Duodenal mucosa (tissue), 2 donors: ENCODE measurements at regions not wholly inside any gene's neighbourhood (a gene's known extent, or its start where the extent isn't known, plus 50 kb on each side); places are given as distances from the start of the nearest gene placed in this dataset.

Source experiments
- H3K27ac ChIP-seq: one replicate; pipeline ENCODE4 v1.7.0; 2013; ENCODE audit warnings: low read depth, low read length
- H3K27me3 ChIP-seq, 2 donors: one replicate each; pipeline ENCODE4 v1.7.0; 2013; ENCODE audit warnings: low read length in 2 of 2, control low read depth in 1 of 2; ENCODE audit not compliant: insufficient read depth in 2 of 2, control insufficient read depth in 1 of 2
- H3K36me3 ChIP-seq, 2 donors: one replicate each; pipeline ENCODE4 v1.7.0; 2013; ENCODE audit warnings: low read length in 2 of 2, control low read depth in 1 of 2; ENCODE audit not compliant: insufficient read depth in 2 of 2, control insufficient read depth in 1 of 2
- H3K4me1 ChIP-seq, 2 donors: one replicate each; pipeline ENCODE4 v1.7.0; 2013; ENCODE audit warnings: low read length in 2 of 2, control low read depth in 1 of 2; ENCODE audit not compliant: insufficient read depth in 2 of 2, control insufficient read depth in 1 of 2
- H3K4me3 ChIP-seq, 2 donors: one replicate each; pipeline ENCODE4 v1.7.0; 2013; ENCODE audit warnings: low read length in 2 of 2, low read depth in 1 of 2
- H3K9ac ChIP-seq, 2 donors: one replicate each; pipeline ENCODE4 v1.7.0; 2013; ENCODE audit warnings: low read length in 2 of 2, low read depth in 1 of 2
- H3K9me3 ChIP-seq, 2 donors: one replicate each; pipeline ENCODE4 v1.7.0; 2013; ENCODE audit warnings: low read length in 2 of 2, control low read depth in 1 of 2; ENCODE audit not compliant: control insufficient read depth in 1 of 2

- no peaks in the 10 kb centered on the region for H3K27me3 ChIP-seq
- no peak overlapping the region for H3K4me3 ChIP-seq
- peaks cover 3 to 4% of the 10 kb centered on the region in 2 donors for H3K9me3 ChIP-seq
- H3K27ac ChIP-seq: no peak overlapping the region
- no peaks in the 10 kb centered on the region for H3K4me1 ChIP-seq
- no peak overlapping the region for H3K9ac ChIP-seq
- H3K36me3 ChIP-seq: no peaks in the 10 kb centered on the region
Observed at GRCh38 chr4:32503241-32503640, 1783.1 kb downstream of the PCDH7 start.

DNA sequence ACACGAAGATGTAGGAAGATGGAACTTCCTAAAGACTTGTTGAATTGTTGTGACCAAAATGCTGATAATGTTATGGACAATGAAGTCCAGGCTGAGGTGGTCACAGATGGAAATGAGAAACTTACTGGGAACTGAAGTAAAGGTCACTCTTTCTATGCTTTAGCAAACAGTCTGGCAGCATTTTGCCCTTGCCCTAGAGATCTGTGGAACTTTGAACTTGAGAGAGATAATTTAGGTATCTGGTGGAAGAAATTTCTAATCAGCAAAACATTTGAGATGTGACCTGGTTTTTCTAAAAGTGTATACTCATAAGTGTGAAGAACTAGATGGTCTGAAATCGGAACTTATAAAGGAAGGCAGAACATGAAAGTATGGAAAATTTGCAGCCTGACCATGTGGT is 1785.9 kb downstream of the PCDH7 start:
- Histone ChIP-seq H3K9ac (no peak overlapping the region), H3K27me3 (no peaks in the 10 kb centered on the region), H3K27ac (no peak overlapping the region), H3K9me3 (peaks cover 0 to 3% of the 10 kb centered on the region in 2 donors), H3K4me1 (no peaks in the 10 kb centered on the region), H3K36me3 (no peaks in the 10 kb centered on the region), H3K4me3 (no peak overlapping the region)

DNA sequence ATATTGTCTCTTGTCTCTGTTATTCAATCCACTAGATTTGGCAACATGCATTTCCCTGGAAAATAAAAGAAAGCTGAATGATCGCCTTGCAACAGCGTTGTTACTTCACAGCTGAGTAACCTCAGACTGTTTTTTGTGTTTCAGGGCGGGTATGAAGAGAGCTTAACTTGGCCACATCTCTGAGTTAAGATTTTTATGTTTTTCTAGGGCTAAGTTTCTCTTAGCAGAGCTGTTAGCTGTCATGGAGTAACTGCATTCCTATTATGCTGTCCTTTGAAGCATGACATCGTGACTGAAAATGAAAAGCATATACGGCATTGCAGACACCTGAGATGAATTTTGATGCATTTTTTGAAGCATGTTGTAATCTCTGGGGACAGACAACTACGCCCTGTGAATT is 1798.9 kb downstream of the PCDH7 start:
- H3K9me3 ChIP-seq: peaks cover 0 to 4% of the 10 kb centered on the region in 2 donors
- no peak overlapping the region for H3K27ac ChIP-seq
- no peaks in the 10 kb centered on the region for H3K36me3 ChIP-seq
- no peak overlapping the region for H3K4me3 ChIP-seq
- H3K27me3 ChIP-seq: no peaks in the 10 kb centered on the region
- no peaks in the 10 kb centered on the region for H3K4me1 ChIP-seq
- H3K9ac ChIP-seq: no peak overlapping the region

DNA sequence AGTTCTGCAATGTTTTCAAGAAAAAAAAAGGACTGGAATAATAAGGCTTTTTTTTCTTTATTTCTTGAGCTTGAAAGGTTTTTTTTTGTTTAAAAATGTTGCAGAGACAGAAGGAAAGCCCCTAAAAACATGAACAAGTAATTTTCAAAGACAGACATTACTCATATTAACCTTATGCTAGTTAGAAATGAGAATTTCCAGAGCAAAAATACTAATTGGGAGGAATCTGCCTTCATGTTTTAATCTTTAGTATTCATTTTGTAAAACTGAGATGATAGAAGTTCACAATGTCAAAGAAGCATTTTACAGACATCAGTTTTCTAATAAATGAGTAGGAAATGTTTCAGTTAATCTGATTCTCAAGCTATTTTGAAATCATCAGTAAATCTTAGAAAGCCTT is 1805.3 kb downstream of the PCDH7 start:
- no peaks in the 10 kb centered on the region for H3K36me3 ChIP-seq
- peaks cover 0 to 3% of the 10 kb centered on the region in 2 donors for H3K9me3 ChIP-seq
- no peak overlapping the region for H3K27ac ChIP-seq
- no peaks in the 10 kb centered on the region for H3K27me3 ChIP-seq
- H3K4me3 ChIP-seq: no peak overlapping the region
- H3K9ac ChIP-seq: no peak overlapping the region
- H3K4me1 ChIP-seq: no peaks in the 10 kb centered on the region

DNA sequence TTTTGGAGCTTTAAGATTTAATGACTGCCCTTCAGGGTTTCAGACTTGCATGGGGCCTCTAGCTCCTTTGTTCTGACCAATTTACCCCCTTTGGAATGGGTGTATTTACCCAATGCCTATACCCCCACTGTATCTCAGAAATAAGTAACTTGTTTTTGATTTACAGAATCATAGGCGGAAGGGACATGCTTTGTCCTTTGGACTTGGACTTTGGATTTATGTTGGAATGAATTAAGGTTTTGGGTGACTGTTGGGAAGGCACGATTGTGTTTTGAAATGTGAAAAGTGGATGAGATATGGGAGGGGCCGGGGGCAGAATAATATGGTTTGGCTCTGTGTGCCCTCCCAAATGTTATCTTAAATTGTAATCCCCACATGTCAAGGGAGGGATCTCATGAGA is 1824.7 kb downstream of the PCDH7 start:
- Histone ChIP-seq H3K27me3 (no peaks in the 10 kb centered on the region), H3K27ac (no peak overlapping the region), H3K4me3 (no peak overlapping the region), H3K9me3 (peaks cover 0 to 6% of the 10 kb centered on the region in 2 donors), H3K4me1 (no peaks in the 10 kb centered on the region), H3K36me3 (no peaks in the 10 kb centered on the region), H3K9ac (no peak overlapping the region)

- H3K36me3 ChIP-seq: no peaks in the 10 kb centered on the region
- no peak overlapping the region for H3K4me3 ChIP-seq
- H3K27me3 ChIP-seq: no peaks in the 10 kb centered on the region
- no peaks in the 10 kb centered on the region for H3K4me1 ChIP-seq
- no peak overlapping the region for H3K27ac ChIP-seq
- peaks cover 0 to 2% of the 10 kb centered on the region in 2 donors for H3K9me3 ChIP-seq
- H3K9ac ChIP-seq: no peak overlapping the region
Observed at GRCh38 chr4:32551943-32552342, 1831.8 kb downstream of the PCDH7 start.

DNA sequence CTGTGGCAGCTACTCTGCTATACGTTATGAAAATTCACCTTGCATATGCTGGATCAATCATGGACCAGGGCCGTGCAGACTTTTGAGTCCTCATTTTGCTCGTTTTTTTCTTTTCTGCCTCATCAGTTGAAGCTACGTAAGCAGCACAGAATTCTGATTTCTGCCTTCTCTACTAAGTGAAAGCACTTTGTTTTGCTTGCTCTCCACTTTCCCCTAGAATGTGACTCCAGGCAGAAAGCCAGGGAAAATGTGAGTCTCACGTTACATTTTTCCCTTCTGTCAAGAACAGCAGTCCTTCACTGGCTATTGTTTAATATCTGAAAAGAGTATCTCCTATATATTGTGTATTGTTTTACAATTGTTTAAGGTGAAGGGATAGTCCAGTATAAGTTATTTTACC is 1840.1 kb downstream of the PCDH7 start:
- Histone ChIP-seq H3K27ac (no peak overlapping the region), H3K9ac (no peak overlapping the region), H3K36me3 (no peaks in the 10 kb centered on the region), H3K9me3 (peaks cover 0 to 2% of the 10 kb centered on the region in 2 donors), H3K4me1 (no peaks in the 10 kb centered on the region), H3K4me3 (no peak overlapping the region), H3K27me3 (no peaks in the 10 kb centered on the region)

- no peak overlapping the region for H3K9ac ChIP-seq
- H3K4me3 ChIP-seq: no peak overlapping the region
- H3K36me3 ChIP-seq: no peaks in the 10 kb centered on the region
- no peaks in the 10 kb centered on the region for H3K9me3 ChIP-seq
- H3K27ac ChIP-seq: no peak overlapping the region
- H3K4me1 ChIP-seq: no peaks in the 10 kb centered on the region
- H3K27me3 ChIP-seq: no peaks in the 10 kb centered on the region
Observed at GRCh38 chr4:32562010-32562409, 1841.8 kb downstream of the PCDH7 start.

GRCh38 chr4:32564626-32565025 is 1844.5 kb downstream of the PCDH7 start:
- Histone ChIP-seq H3K27ac (no peak overlapping the region), H3K9ac (no peak overlapping the region), H3K36me3 (no peaks in the 10 kb centered on the region), H3K4me1 (no peaks in the 10 kb centered on the region), H3K4me3 (no peak overlapping the region), H3K27me3 (no peaks in the 10 kb centered on the region), H3K9me3 (peaks cover 0 to 4% of the 10 kb centered on the region in 2 donors)

DNA sequence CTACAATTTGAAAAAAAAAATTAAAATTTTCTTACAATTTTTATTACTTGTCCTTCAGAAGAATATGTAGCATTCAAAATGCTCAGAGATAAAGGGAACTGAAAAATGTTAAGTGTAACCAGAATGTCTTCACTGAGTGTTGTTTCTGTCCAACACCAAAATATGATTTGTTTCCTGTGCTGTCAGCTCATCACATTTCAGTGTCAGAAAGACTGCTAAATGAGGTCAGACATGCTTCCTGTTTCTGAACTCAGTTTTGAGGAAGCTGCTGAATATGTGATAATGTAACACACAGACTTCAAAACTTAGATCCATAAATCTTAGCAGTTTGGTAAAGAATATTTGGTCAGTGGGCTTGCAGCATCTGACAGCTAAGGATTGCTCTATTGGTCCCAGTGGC is 1849.7 kb downstream of the PCDH7 start:
- Histone ChIP-seq H3K9me3 (peaks cover 0 to 4% of the 10 kb centered on the region in 2 donors), H3K9ac (no peak overlapping the region)

GRCh38 chr4:32572366-32572765 is 1852.2 kb downstream of the PCDH7 start:
- Histone ChIP-seq H3K27me3 (no peaks in the 10 kb centered on the region), H3K9ac (no peak overlapping the region), H3K36me3 (no peaks in the 10 kb centered on the region), H3K4me1 (no peaks in the 10 kb centered on the region), H3K27ac (no peak overlapping the region), H3K9me3 (peaks cover 0 to 1% of the 10 kb centered on the region in 2 donors), H3K4me3 (no peak overlapping the region)

More for the DNA sequence above, 1849.7 kb downstream of the PCDH7 start:
- Histone ChIP-seq H3K4me3 (no peak overlapping the region), H3K4me1 (no peaks in the 10 kb centered on the region), H3K36me3 (no peaks in the 10 kb centered on the region), H3K27me3 (no peaks in the 10 kb centered on the region), H3K27ac (no peak overlapping the region)
